ENCODE measurements at regions not wholly inside any gene's neighbourhood (a gene's known extent, or its start where the extent isn't known, plus 50 kb on each side); places are given as distances from the start of the nearest gene placed in this dataset.

DNA sequence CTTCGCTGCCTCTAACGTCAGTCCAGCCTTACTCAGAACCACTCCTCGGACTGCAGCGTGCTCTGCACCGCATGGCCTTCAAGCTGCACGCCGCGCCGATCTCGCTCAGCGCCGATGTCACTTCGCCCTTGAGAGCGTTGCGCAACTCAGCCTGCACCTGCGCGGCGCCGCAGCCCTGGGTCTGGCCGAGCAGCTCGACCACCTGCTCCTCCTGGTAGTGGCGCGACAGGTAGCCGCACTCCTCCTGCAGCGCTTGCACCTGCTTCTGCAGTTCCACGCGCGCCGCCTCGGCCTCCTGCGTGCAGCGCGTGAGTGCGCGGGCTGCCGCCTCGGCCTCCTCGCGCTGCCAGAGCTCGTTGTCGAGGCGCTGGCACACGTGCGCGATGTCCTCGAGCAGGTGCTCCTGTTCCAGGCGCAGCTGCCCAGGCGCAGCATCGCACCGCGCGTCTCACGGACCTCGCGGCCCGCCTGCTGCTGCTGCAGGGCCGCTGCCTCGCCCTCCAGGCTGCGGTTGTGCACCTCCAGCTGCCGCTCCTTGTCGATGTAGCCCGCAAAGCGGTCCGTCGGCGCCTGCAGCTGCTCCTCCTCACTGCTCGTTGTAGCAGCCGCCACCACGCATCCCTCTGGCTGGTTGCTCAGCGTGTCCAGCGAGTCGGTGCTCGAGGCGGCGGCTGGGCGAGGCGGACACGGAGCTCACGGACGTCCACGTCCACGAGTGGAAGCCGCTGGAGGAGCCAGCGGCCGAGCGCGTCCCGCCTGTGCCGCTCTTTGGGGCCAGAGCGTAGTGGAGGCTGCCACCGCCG, 380.6 kb upstream of the CHD6 start:
- ChIA-PET POLR2A (no interaction called here), CTCF (no interaction called here)
- Histone ChIP-seq H3K27me3 (replicated peaks; ENCODE audit: control insufficient read depth, insufficient read depth, low read length) (peaks cover 1% of the 10 kb centered on the region; the same call in 1 of the 2 replicates), H3K36me3 (ENCODE audit: control insufficient read depth, insufficient read depth, low read length) (no peaks in the 10 kb centered on the region), H3K9me3 (peaks cover 5% of the 10 kb centered on the region), H3K4me3 (ENCODE audit: low read depth, low read length) (no peak overlapping the region), H3K4me1 (no peaks in the 10 kb centered on the region)
- no peaks in the 10 kb centered on the region for H3K4me1 Mint-ChIP-seq (ENCODE audit: low read depth, unreplicated experiment)
- peaks cover 27% of the 10 kb centered on the region for H3K27me3 Mint-ChIP-seq (ENCODE audit: insufficient read depth, unreplicated experiment)
- peaks cover 21% of the 10 kb centered on the region for H3K9me3 Mint-ChIP-seq (ENCODE audit: unreplicated experiment)
- DNase-seq: no peak
- TF ChIP-seq, protein P1, sequence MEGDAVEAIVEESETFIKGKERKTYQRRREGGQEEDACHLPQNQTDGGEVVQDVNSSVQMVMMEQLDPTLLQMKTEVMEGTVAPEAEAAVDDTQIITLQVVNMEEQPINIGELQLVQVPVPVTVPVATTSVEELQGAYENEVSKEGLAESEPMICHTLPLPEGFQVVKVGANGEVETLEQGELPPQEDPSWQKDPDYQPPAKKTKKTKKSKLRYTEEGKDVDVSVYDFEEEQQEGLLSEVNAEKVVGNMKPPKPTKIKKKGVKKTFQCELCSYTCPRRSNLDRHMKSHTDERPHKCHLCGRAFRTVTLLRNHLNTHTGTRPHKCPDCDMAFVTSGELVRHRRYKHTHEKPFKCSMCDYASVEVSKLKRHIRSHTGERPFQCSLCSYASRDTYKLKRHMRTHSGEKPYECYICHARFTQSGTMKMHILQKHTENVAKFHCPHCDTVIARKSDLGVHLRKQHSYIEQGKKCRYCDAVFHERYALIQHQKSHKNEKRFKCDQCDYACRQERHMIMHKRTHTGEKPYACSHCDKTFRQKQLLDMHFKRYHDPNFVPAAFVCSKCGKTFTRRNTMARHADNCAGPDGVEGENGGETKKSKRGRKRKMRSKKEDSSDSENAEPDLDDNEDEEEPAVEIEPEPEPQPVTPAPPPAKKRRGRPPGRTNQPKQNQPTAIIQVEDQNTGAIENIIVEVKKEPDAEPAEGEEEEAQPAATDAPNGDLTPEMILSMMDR (IDR thresholded peaks at IDR 0.05; ENCODE audit: insufficient read depth in 1 of 2, low read depth in 1 of 2, low read length in 1 of 2, severe bottlenecking in 1 of 2, unreplicated experiment in 1 of 2): no peak
- intact Hi-C loops (cut with micrococcal nuclease; ENCODE audit: unreplicated experiment): no loop called here
- H3K36me3 Mint-ChIP-seq (ENCODE audit: insufficient read depth, unreplicated experiment): no peaks in the 10 kb centered on the region
- no peak overlapping the region for H3K4me3 Mint-ChIP-seq (ENCODE audit: unreplicated experiment)
- H3K27ac Mint-ChIP-seq (ENCODE audit: unreplicated experiment): no peak overlapping the region
- no TSS peak for BruUV-seq (replicated peaks)

DNA sequence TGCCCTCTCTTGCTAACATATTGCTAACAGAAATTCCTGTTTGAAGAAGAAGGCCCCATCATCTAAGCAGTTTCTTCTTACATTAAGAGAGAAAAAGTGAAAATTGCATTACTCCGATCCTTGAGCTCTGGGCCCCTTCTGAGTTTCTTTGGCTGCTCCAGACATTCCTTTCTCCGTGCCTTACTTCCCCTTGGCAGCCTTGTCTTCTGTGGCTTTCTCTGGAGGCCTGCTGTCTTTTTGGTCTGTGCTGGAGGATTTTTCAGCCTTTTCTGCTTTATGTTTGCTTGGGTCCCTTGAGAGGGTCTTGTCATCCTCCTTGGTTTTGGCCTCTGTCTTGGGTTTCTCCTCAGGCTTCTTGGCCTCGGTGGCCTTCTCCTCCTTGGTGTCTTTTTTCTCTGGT, 378.8 kb upstream of the CHD6 start:
- Mint-ChIP-seq H3K4me1 (ENCODE audit: low read depth, unreplicated experiment) (no peaks in the 10 kb centered on the region), H3K4me3 (ENCODE audit: unreplicated experiment) (no peak overlapping the region), H3K27ac (ENCODE audit: unreplicated experiment) (no peak overlapping the region), H3K9me3 (ENCODE audit: unreplicated experiment) (peaks cover 21% of the 10 kb centered on the region), H3K27me3 (ENCODE audit: insufficient read depth, unreplicated experiment) (peaks cover 29% of the 10 kb centered on the region), H3K36me3 (ENCODE audit: insufficient read depth, unreplicated experiment) (no peaks in the 10 kb centered on the region)
- intact Hi-C loops (cut with micrococcal nuclease; ENCODE audit: unreplicated experiment): no loop called here
- ChIA-PET POLR2A (no interaction called here), CTCF (no interaction called here)
- TF ChIP-seq, protein P1 (IDR thresholded peaks at IDR 0.05; ENCODE audit: insufficient read depth in 1 of 2, low read depth in 1 of 2, low read length in 1 of 2, severe bottlenecking in 1 of 2, unreplicated experiment in 1 of 2): no peak
- H3K4me1 ChIP-seq: no peaks in the 10 kb centered on the region
- no peak overlapping the region for H3K4me3 ChIP-seq (ENCODE audit: low read depth, low read length)
- peaks cover 5% of the 10 kb centered on the region for H3K9me3 ChIP-seq
- H3K27me3 ChIP-seq (replicated peaks; ENCODE audit: control insufficient read depth, insufficient read depth, low read length): peaks cover 3% of the 10 kb centered on the region
- no peak for DNase-seq
- BruUV-seq (replicated peaks): no TSS peak
- H3K36me3 ChIP-seq (ENCODE audit: control insufficient read depth, insufficient read depth, low read length): no peaks in the 10 kb centered on the region

DNA sequence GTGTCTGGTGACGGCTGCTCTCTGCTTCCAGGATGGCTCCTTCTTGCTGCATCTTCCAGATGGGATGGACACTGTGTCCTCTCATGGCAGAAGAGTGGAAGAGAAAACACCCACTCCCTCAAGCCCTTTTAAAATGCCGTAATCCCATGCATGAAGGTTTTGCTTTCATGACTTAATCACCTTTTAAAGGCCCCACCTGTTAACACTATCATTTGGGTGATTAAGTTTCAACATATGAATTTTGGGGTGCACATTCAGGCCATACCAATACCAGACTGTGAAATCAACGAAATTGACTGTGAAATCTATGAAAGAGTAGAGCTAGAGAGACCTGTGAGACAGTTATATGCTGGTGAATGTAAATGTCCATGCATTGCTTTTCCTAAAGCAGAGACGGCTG, 374.3 kb upstream of the CHD6 start:
- Mint-ChIP-seq H3K4me3 (ENCODE audit: unreplicated experiment) (no peak overlapping the region), H3K27me3 (ENCODE audit: insufficient read depth, unreplicated experiment) (peaks cover 17% of the 10 kb centered on the region), H3K9me3 (ENCODE audit: unreplicated experiment) (peaks cover 2% of the 10 kb centered on the region), H3K27ac (ENCODE audit: unreplicated experiment) (no peak overlapping the region), H3K36me3 (ENCODE audit: insufficient read depth, unreplicated experiment) (no peaks in the 10 kb centered on the region), H3K4me1 (ENCODE audit: low read depth, unreplicated experiment) (no peaks in the 10 kb centered on the region)
- ChIA-PET CTCF (no interaction called here), POLR2A (no interaction called here)
- Histone ChIP-seq H3K36me3 (ENCODE audit: control insufficient read depth, insufficient read depth, low read length) (no peaks in the 10 kb centered on the region), H3K9me3 (no peaks in the 10 kb centered on the region), H3K27me3 (replicated peaks; ENCODE audit: control insufficient read depth, insufficient read depth, low read length) (peaks cover 2% of the 10 kb centered on the region), H3K4me1 (no peaks in the 10 kb centered on the region), H3K4me3 (ENCODE audit: low read depth, low read length) (no peak overlapping the region)
- TF ChIP-seq, protein P1 (IDR thresholded peaks at IDR 0.05; ENCODE audit: insufficient read depth in 1 of 2, low read depth in 1 of 2, low read length in 1 of 2, severe bottlenecking in 1 of 2, unreplicated experiment in 1 of 2): no peak
- intact Hi-C loops (cut with micrococcal nuclease; ENCODE audit: unreplicated experiment): no loop called here
- DNase-seq: no peak
- BruUV-seq (replicated peaks): no TSS peak

Measured in Caco-2 (cell line).